Mesothelial cell of epicardium (in vitro differentiated cells): ENCODE measurements at regions not wholly inside any gene's neighbourhood (a gene's known extent, or its start where the extent isn't known, plus 50 kb on each side); places are given as distances from the start of the nearest gene placed in this dataset.

ENCODE experiments used
- DNase-seq, 2 experiments: peaks; one replicate each; pipeline ENCODE4 v3.0.0; 2021; ENCODE audit warnings: low spot score in 2 of 2; ENCODE audit not compliant: unreplicated experiment in 2 of 2
- H3K27ac Mint-ChIP-seq: 2 replicates; pipeline ENCODE4 v1.8.0; 2021; ENCODE audit warnings: mixed read lengths
- H3K27me3 Mint-ChIP-seq: 2 replicates; pipeline ENCODE4 v1.8.0; 2021; ENCODE audit warnings: low read depth, mixed read lengths
- H3K36me3 Mint-ChIP-seq: 2 replicates; pipeline ENCODE4 v1.8.0; 2021; ENCODE audit warnings: mixed read lengths
- H3K4me1 Mint-ChIP-seq: 2 replicates; pipeline ENCODE4 v1.8.0; 2021; ENCODE audit warnings: mixed read lengths
- H3K4me3 Mint-ChIP-seq: 2 replicates; pipeline ENCODE4 v1.8.0; 2021; ENCODE audit warnings: mild to moderate bottlenecking, moderate library complexity, mixed read lengths
- H3K9me3 Mint-ChIP-seq: 2 replicates; pipeline ENCODE4 v1.8.0; 2021; ENCODE audit warnings: mixed read lengths
- CTCF ChIP-seq: fragments of 200-600 bp; sonication (generic); IDR thresholded peaks from one replicate; pipeline ENCODE4 v1.5.0; 2021; ENCODE audit warnings: antibody characterized with exemption; ENCODE audit not compliant: unreplicated experiment

DNA sequence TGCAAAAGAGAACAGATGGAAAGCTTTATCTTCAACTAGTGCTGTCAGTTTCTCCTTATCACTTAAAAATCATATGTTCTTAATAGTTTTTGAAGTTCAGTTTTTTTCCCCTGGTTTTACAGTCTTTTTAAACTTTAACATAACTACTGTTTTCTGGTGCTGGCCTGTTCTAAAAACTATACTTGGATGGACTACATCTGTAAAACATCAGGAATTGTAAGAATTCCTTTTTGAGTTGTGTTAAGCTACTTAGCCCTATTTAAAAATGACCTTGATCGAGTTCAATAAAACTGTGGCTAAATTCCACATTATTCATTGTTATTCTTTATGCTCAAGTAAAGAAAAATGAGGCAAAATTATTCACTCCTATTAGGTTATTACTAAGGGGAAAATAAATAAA lies 397.7 kb downstream of the NUP35 start:
- no peak for TF ChIP-seq CTCF
- peaks cover 18% of the 10 kb centered on the region for H3K4me1 Mint-ChIP-seq
- H3K9me3 Mint-ChIP-seq, result no peaks in the 10 kb centered on the region
- no peak overlapping the region for H3K4me3 Mint-ChIP-seq
- H3K36me3 Mint-ChIP-seq, result no peaks in the 10 kb centered on the region
- DNase-seq, result no peak
- H3K27me3 Mint-ChIP-seq, result no peaks in the 10 kb centered on the region
- no peak overlapping the region for H3K27ac Mint-ChIP-seq

- no peak for TF ChIP-seq CTCF
- Mint-ChIP-seq H3K4me3 (no peak overlapping the region), H3K9me3 (no peaks in the 10 kb centered on the region), H3K27ac (no peak overlapping the region), H3K27me3 (no peaks in the 10 kb centered on the region), H3K36me3 (no peaks in the 10 kb centered on the region), H3K4me1 (peaks cover 18% of the 10 kb centered on the region)
- DNase-seq, result no peak
These were observed 398.4 kb downstream of the NUP35 start for GRCh38 chr2:183522489-183523266.

- peaks cover 11% of the 10 kb centered on the region for H3K4me1 Mint-ChIP-seq
- H3K27ac Mint-ChIP-seq, result no peak overlapping the region
- no peak for TF ChIP-seq CTCF
- no peak for DNase-seq
- no peaks in the 10 kb centered on the region for H3K27me3 Mint-ChIP-seq
- no peaks in the 10 kb centered on the region for H3K36me3 Mint-ChIP-seq
- H3K4me3 Mint-ChIP-seq, result no peak overlapping the region
- H3K9me3 Mint-ChIP-seq, result no peaks in the 10 kb centered on the region
These were observed 406.2 kb downstream of the NUP35 start for GRCh38 chr2:183530333-183530901.

- H3K9me3 Mint-ChIP-seq, result no peaks in the 10 kb centered on the region
- no peaks in the 10 kb centered on the region for H3K36me3 Mint-ChIP-seq
- H3K27ac Mint-ChIP-seq, result no peak overlapping the region
- no peak overlapping the region for H3K4me3 Mint-ChIP-seq
- TF ChIP-seq CTCF, result no peak
- no peak for DNase-seq
- no peaks in the 10 kb centered on the region for H3K27me3 Mint-ChIP-seq
- peaks cover 11% of the 10 kb centered on the region for H3K4me1 Mint-ChIP-seq
These were observed 408.3 kb downstream of the NUP35 start for GRCh38 chr2:183532514-183532913.

- Mint-ChIP-seq H3K4me1 (peaks cover 11% of the 10 kb centered on the region), H3K4me3 (no peak overlapping the region), H3K9me3 (no peaks in the 10 kb centered on the region), H3K36me3 (no peaks in the 10 kb centered on the region), H3K27ac (no peak overlapping the region), H3K27me3 (no peaks in the 10 kb centered on the region)
- DNase-seq, result no peak
- no peak for TF ChIP-seq CTCF
These were observed 408.8 kb downstream of the NUP35 start for GRCh38 chr2:183533021-183533420.
